ENCODE measurements at regions not wholly inside any gene's neighbourhood (a gene's known extent, or its start where the extent isn't known, plus 50 kb on each side); places are given as distances from the start of the nearest gene placed in this dataset.

DNA sequence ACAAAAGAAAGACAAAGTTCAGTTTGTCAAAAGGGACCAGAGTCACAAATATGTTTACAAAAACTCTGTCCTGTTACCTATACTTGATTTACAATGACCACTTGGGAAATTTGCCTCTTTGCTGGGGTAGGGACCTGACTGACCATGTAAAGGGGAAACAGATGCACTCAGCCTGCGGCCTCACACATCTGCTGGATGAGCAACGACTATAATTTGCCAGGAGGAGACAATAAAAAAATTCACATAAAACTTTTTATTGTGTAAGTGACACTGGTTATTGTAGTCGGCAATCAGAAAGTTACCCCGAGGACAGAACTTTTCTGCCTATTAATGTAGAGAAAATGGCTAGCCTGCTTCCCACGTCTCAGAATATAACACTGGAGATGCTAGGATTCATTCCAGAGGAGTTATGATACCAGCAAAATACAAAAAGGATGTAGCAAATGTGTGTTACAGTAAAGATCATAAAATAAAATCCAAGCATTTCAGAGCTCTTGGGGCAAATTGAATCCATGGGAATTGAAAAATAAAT lies 415.4 kb upstream of the SPTLC3 start:
- Histone ChIP-seq H3K4me1 (ENCODE audit: control insufficient read depth in 1 of 2, insufficient read depth in 2 of 2, low read length in 2 of 2) (no peaks in the 10 kb centered on the region), H3K27ac (ENCODE audit: low read depth in 1 of 2, low read length in 2 of 2) (no peak overlapping the region), H3K79me2 (ENCODE audit: insufficient read depth, low read length) (no peaks in the 10 kb centered on the region), H3K36me3 (replicated peaks in 1 of 2; ENCODE audit: control insufficient read depth in 1 of 2, insufficient read depth in 2 of 2, low read length in 2 of 2) (no peaks in the 10 kb centered on the region), H4K20me1 (ENCODE audit: insufficient read depth, low read length) (no peaks in the 10 kb centered on the region), H2AFZ (ENCODE audit: insufficient read depth, low read depth, low read length, poor library complexity, severe bottlenecking) (no peak overlapping the region), H3K27me3 (ENCODE audit: control insufficient read depth in 2 of 2, insufficient read depth in 2 of 2, low read length in 2 of 2) (no peaks in the 10 kb centered on the region), H3K4me2 (replicated peaks; ENCODE audit: extremely low read depth, low read length, poor library complexity, severe bottlenecking) (no peak overlapping the region), H3K9me3 (replicated peaks in 1 of 2; ENCODE audit: control insufficient read depth in 1 of 2, insufficient read depth in 1 of 2, low read length in 2 of 2) (no peaks in the 10 kb centered on the region), H3K9ac (ENCODE audit: insufficient read depth, low read length, poor library complexity, severe bottlenecking) (no peak overlapping the region), H3K4me3 (replicated peaks in 1 of 3; ENCODE audit: low read depth in 2 of 3, low read length in 3 of 3) (no peak overlapping the region)
- Mint-ChIP-seq H3K4me3 (no peak overlapping the region), H3K4me1 (no peaks in the 10 kb centered on the region), H3K9me3 (peaks cover 0 to 21% (median 4%) of the 10 kb centered on the region in 7 donors), H3K36me3 (no peaks in the 10 kb centered on the region), H3K27ac (no peak overlapping the region), H3K27me3 (ENCODE audit: low read depth in 3 of 3) (no peaks in the 10 kb centered on the region)
- no CpG with 5 or more reads among the region's 5 CpGs for WGBS (ENCODE audit: insufficient coverage)
- TF ChIP-seq, protein P1, sequence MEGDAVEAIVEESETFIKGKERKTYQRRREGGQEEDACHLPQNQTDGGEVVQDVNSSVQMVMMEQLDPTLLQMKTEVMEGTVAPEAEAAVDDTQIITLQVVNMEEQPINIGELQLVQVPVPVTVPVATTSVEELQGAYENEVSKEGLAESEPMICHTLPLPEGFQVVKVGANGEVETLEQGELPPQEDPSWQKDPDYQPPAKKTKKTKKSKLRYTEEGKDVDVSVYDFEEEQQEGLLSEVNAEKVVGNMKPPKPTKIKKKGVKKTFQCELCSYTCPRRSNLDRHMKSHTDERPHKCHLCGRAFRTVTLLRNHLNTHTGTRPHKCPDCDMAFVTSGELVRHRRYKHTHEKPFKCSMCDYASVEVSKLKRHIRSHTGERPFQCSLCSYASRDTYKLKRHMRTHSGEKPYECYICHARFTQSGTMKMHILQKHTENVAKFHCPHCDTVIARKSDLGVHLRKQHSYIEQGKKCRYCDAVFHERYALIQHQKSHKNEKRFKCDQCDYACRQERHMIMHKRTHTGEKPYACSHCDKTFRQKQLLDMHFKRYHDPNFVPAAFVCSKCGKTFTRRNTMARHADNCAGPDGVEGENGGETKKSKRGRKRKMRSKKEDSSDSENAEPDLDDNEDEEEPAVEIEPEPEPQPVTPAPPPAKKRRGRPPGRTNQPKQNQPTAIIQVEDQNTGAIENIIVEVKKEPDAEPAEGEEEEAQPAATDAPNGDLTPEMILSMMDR (IDR thresholded peaks at IDR 0.05) = no peak
- no peak for DNase-seq
- intact Hi-C loops (cut with micrococcal nuclease) = no loop called here

DNA sequence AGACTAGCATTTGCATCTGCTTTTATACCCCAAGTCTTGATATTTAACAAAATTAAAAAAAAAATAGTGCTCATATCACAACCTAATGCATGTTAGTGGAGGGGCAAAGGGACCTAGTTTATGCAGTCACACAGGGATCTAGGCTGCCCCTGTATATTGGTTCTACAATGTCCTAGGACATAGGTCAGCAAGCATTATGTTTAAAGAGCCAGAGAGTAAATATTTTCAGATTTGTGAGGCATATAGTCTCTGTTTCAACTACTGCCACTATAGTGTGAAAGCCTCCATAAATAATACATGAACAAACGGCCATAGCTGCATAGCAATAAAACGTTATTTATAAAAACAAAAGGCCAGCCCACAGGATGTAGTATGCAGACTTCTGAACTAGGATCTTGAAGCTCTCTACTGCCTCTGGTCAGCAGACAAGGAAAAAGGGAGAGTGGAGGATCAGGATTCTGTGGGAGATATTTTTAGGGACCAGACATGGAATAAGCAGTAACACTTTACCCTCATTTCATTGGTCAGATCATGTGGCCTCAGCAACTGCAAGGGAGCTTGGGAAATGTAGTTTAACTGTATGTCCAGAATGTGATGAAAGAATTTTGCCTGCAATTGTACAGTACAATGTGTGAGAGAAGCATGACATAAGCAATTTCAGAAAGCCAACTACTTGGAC lies 414.2 kb upstream of the SPTLC3 start:
- intact Hi-C loops (cut with micrococcal nuclease) = no loop called here

More for the DNA sequence above, 414.2 kb upstream of the SPTLC3 start:
- no peak overlapping the region for H2AFZ ChIP-seq (ENCODE audit: insufficient read depth, low read depth, low read length, poor library complexity, severe bottlenecking)
- H3K4me1 Mint-ChIP-seq = no peaks in the 10 kb centered on the region
- H3K27ac Mint-ChIP-seq = no peak overlapping the region
- H3K79me2 ChIP-seq (ENCODE audit: insufficient read depth, low read length) = no peaks in the 10 kb centered on the region
- H3K36me3 Mint-ChIP-seq = no peaks in the 10 kb centered on the region
- H4K20me1 ChIP-seq (ENCODE audit: insufficient read depth, low read length) = no peaks in the 10 kb centered on the region
- TF ChIP-seq, protein P1 (IDR thresholded peaks at IDR 0.05) = no peak
- no peaks in the 10 kb centered on the region for H3K27me3 ChIP-seq (ENCODE audit: control insufficient read depth in 2 of 2, insufficient read depth in 2 of 2, low read length in 2 of 2)
- H3K4me1 ChIP-seq (ENCODE audit: control insufficient read depth in 1 of 2, insufficient read depth in 2 of 2, low read length in 2 of 2) = no peaks in the 10 kb centered on the region
- WGBS (ENCODE audit: insufficient coverage) = no CpG with 5 or more reads among the region's 2 CpGs
- peaks cover 0 to 12% (median 3%) of the 10 kb centered on the region in 7 donors for H3K9me3 Mint-ChIP-seq
- no peak overlapping the region for H3K9ac ChIP-seq (ENCODE audit: insufficient read depth, low read length, poor library complexity, severe bottlenecking)
- H3K9me3 ChIP-seq (replicated peaks in 1 of 2; ENCODE audit: control insufficient read depth in 1 of 2, insufficient read depth in 1 of 2, low read length in 2 of 2) = no peaks in the 10 kb centered on the region
- no peaks in the 10 kb centered on the region for H3K36me3 ChIP-seq (replicated peaks in 1 of 2; ENCODE audit: control insufficient read depth in 1 of 2, insufficient read depth in 2 of 2, low read length in 2 of 2)
- H3K4me2 ChIP-seq (replicated peaks; ENCODE audit: extremely low read depth, low read length, poor library complexity, severe bottlenecking) = no peak overlapping the region
- no peak overlapping the region for H3K4me3 Mint-ChIP-seq
- DNase-seq = no peak
- no peak overlapping the region for H3K27ac ChIP-seq (ENCODE audit: low read depth in 1 of 2, low read length in 2 of 2)
- no peaks in the 10 kb centered on the region for H3K27me3 Mint-ChIP-seq (ENCODE audit: low read depth in 3 of 3)
- no peak overlapping the region for H3K4me3 ChIP-seq (replicated peaks in 1 of 3; ENCODE audit: low read depth in 2 of 3, low read length in 3 of 3)

Measured in CD14-positive monocyte (primary cell).